OCI-M1 (cell line): ENCODE measurements at regions not wholly inside any gene's neighbourhood (a gene's known extent, or its start where the extent isn't known, plus 50 kb on each side); places are given as distances from the start of the nearest gene placed in this dataset.

Experiments used
- DNase-seq: peaks from one replicate; lab custom pipeline; 2025; lab: John Stamatoyannopoulos, UW

- DNase-seq, result no peak
These were observed 764.0 kb upstream of the DPPA4 start for GRCh38 chr3:110101361-110101760.

GRCh38 chr3:110106805-110107204 is 769.5 kb upstream of the DPPA4 start:
- no peak for DNase-seq

GRCh38 chr3:110123946-110124345 is 786.6 kb upstream of the DPPA4 start:
- no peak for DNase-seq

GRCh38 chr3:110126065-110126464 is 788.7 kb upstream of the DPPA4 start:
- DNase-seq, result no peak

- DNase-seq, result no peak
These were observed 796.6 kb upstream of the DPPA4 start for GRCh38 chr3:110133971-110134370.

GRCh38 chr3:110139048-110139447 is 801.7 kb upstream of the DPPA4 start:
- DNase-seq, result no peak

GRCh38 chr3:110139821-110140220 is 802.5 kb upstream of the DPPA4 start:
- no peak for DNase-seq

GRCh38 chr3:110149763-110150162 is 812.4 kb upstream of the DPPA4 start:
- no peak for DNase-seq

GRCh38 chr3:110157221-110157620 is 819.9 kb upstream of the DPPA4 start:
- no peak for DNase-seq

GRCh38 chr3:110164632-110165369 is 827.5 kb upstream of the DPPA4 start:
- DNase-seq, result no peak

GRCh38 chr3:110165370-110165743 is 828.0 kb upstream of the DPPA4 start:
- DNase-seq, result no peak

GRCh38 chr3:110165753-110166152 is 828.4 kb upstream of the DPPA4 start:
- no peak for DNase-seq

- no peak for DNase-seq
These were observed 829.4 kb upstream of the DPPA4 start for GRCh38 chr3:110166791-110167190.

- DNase-seq, result no peak
These were observed 837.6 kb upstream of the DPPA4 start for GRCh38 chr3:110174908-110175307.

- no peak for DNase-seq
These were observed 841.6 kb upstream of the DPPA4 start for GRCh38 chr3:110178965-110179364.

GRCh38 chr3:110180733-110181132 is 843.4 kb upstream of the DPPA4 start:
- no peak for DNase-seq

- no peak for DNase-seq
These were observed 843.9 kb upstream of the DPPA4 start for GRCh38 chr3:110181226-110181625.

GRCh38 chr3:110184536-110184935 is 847.2 kb upstream of the DPPA4 start:
- no peak for DNase-seq

GRCh38 chr3:110193074-110193473 is 855.7 kb upstream of the DPPA4 start:
- DNase-seq, result no peak

GRCh38 chr3:110198717-110199587 is 861.6 kb upstream of the DPPA4 start:
- DNase-seq, result no peak

- DNase-seq, result no peak
These were observed 862.2 kb upstream of the DPPA4 start for GRCh38 chr3:110199588-110199943.

- no peak for DNase-seq
These were observed 861.4 kb upstream of the NECTIN3 start for GRCh38 chr3:110210086-110210660.

GRCh38 chr3:110226645-110227044 is 845.0 kb upstream of the NECTIN3 start:
- no peak for DNase-seq
